Activated gamma-delta T cell treated with Interleukin-2 at 50 U/mL for 16 hours (primary cell): ENCODE measurements at regions not wholly inside any gene's neighbourhood (a gene's known extent, or its start where the extent isn't known, plus 50 kb on each side); places are given as distances from the start of the nearest gene placed in this dataset.

Experiments used
- DNase-seq: peaks from one replicate; pipeline ENCODE4 v3.0.0-alpha.2; 2020

- DNase-seq = no peak
Measured at GRCh38 chr15:95096651-95097050, 865.3 kb downstream of the MCTP2 start.

GRCh38 chr15:95097361-95097760, 866.0 kb downstream of the MCTP2 start:
- no peak for DNase-seq

GRCh38 chr15:95105229-95105628, 873.9 kb downstream of the MCTP2 start:
- no peak for DNase-seq

- no peak for DNase-seq
Measured at GRCh38 chr15:95106801-95107200, 875.4 kb downstream of the MCTP2 start.

GRCh38 chr15:95108673-95109072, 877.3 kb downstream of the MCTP2 start:
- no peak for DNase-seq

GRCh38 chr15:95111969-95112368, 880.6 kb downstream of the MCTP2 start:
- DNase-seq = no peak

GRCh38 chr15:95113041-95113440, 881.7 kb downstream of the MCTP2 start:
- DNase-seq = no peak

GRCh38 chr15:95119041-95119610, 887.8 kb downstream of the MCTP2 start:
- DNase-seq = no peak

- DNase-seq = no peak
Measured at GRCh38 chr15:95120595-95120994, 889.2 kb downstream of the MCTP2 start.

GRCh38 chr15:95121191-95121590, 889.8 kb downstream of the MCTP2 start:
- no peak for DNase-seq

- no peak for DNase-seq
Measured at GRCh38 chr15:95125803-95126202, 894.4 kb downstream of the MCTP2 start.

- no peak for DNase-seq
Measured at GRCh38 chr15:95127356-95127755, 896.0 kb downstream of the MCTP2 start.

GRCh38 chr15:95129574-95129973, 898.2 kb downstream of the MCTP2 start:
- DNase-seq = no peak

GRCh38 chr15:95131131-95131556, 899.8 kb downstream of the MCTP2 start:
- DNase-seq = no peak

GRCh38 chr15:95132774-95133173, 901.4 kb downstream of the MCTP2 start:
- DNase-seq = no peak

- DNase-seq = no peak
Measured at GRCh38 chr15:95134431-95135110, 903.2 kb downstream of the MCTP2 start.

GRCh38 chr15:95138604-95139270, 907.4 kb downstream of the MCTP2 start:
- no peak for DNase-seq

GRCh38 chr15:95141486-95141885, 910.1 kb downstream of the MCTP2 start:
- no peak for DNase-seq

- DNase-seq = no peak
Measured at GRCh38 chr15:95142531-95142930, 911.2 kb downstream of the MCTP2 start.

GRCh38 chr15:95146481-95146880, 915.1 kb downstream of the MCTP2 start:
- no peak for DNase-seq

GRCh38 chr15:95148183-95148582, 916.8 kb downstream of the MCTP2 start:
- no peak for DNase-seq

GRCh38 chr15:95149036-95149435, 917.7 kb downstream of the MCTP2 start:
- DNase-seq = no peak

GRCh38 chr15:95149771-95150170, 918.4 kb downstream of the MCTP2 start:
- DNase-seq = no peak

- no peak for DNase-seq
Measured at GRCh38 chr15:95150466-95150865, 919.1 kb downstream of the MCTP2 start.
